RWPE2 (cell line): ENCODE measurements at regions not wholly inside any gene's neighbourhood (a gene's known extent, or its start where the extent isn't known, plus 50 kb on each side); places are given as distances from the start of the nearest gene placed in this dataset.
A peak's percentile ranks its signal among the peaks of the same experiment; 100 is the strongest.
"Not testable (repeated sequence)": the region's sequence is repeated elsewhere in the genome, so short reads cannot be mapped to it uniquely, and the experiment has no call there.

Experiments used
- ATAC-seq: fragments of 200-7000 bp; cut with Tn5 transposase; 3 replicates; pipeline ENCODE4 v1.9.1; 2021; ENCODE audit warnings: low read depth
- DNase-seq: peaks from one replicate; pipeline ENCODE4 v3.0.0-alpha.2; 2020; ENCODE audit warnings: low spot score
- H3K27ac ChIP-seq: fragments of 450-650 bp; 2 replicates; pipeline ENCODE4 v1.5.1; 2017; ENCODE audit warnings: mild to moderate bottlenecking; ENCODE audit not compliant: poor library complexity, severe bottlenecking
- H3K27me3 ChIP-seq: fragments of 250-450 bp; sonication (Bioruptor Pico); 2 replicates; pipeline ENCODE4 v1.5.1; 2021; ENCODE audit warnings: mild to moderate bottlenecking, moderate library complexity; ENCODE audit not compliant: insufficient read depth, poor library complexity, severe bottlenecking
- H3K36me3 ChIP-seq: fragments of 250-450 bp; sonication (Bioruptor Pico); 2 replicates; pipeline ENCODE4 v1.5.1; 2020; ENCODE audit warnings: low read depth, mild to moderate bottlenecking, moderate library complexity
- H3K4me1 ChIP-seq: fragments of 250-450 bp; sonication (Bioruptor Pico); 2 replicates; pipeline ENCODE4 v1.5.1; 2021; ENCODE audit warnings: mild to moderate bottlenecking, moderate library complexity; ENCODE audit not compliant: insufficient read depth, poor library complexity, severe bottlenecking
- H3K4me3 ChIP-seq: fragments of 250-450 bp; sonication (Bioruptor Pico); 2 replicates; pipeline ENCODE4 v1.5.1; 2021; ENCODE audit warnings: mild to moderate bottlenecking, moderate library complexity; ENCODE audit not compliant: severe bottlenecking
- H3K9me3 ChIP-seq: fragments of 250-450 bp; sonication (Bioruptor Pico); 2 replicates; pipeline ENCODE4 v1.5.1; 2021; ENCODE audit warnings: mild to moderate bottlenecking, moderate library complexity; ENCODE audit not compliant: severe bottlenecking
- TF ChIP-seq, protein P1 (sequence below): fragments of 450-650 bp; IDR thresholded peaks from one replicate; pipeline ENCODE4 v1.5.1; 2017; ENCODE audit warnings: mild to moderate bottlenecking, moderate library complexity; ENCODE audit not compliant: poor library complexity, severe bottlenecking

DNA sequence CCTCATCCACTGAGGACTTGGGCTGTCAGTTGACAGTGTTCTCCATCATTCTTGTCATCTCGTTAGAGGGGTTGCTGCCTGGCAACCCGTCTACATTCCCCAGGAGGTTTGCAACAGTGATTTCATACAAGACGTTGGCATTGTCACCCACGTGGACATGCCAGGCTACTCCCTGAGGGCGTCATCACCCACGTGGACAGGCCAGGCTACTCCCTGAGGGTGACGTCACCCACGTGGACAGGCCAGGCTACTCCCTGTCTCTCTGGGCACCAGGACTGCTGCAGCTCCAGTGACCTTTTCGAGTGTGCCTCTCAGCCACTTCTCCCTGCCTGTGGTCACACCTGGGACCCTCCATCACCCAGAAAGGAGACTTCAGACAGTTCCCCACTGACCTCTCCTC, 212.1 kb upstream of the NUPR2 start:
- H3K9me3 ChIP-seq, H3K27me3 ChIP-seq, H3K27ac ChIP-seq, H3K4me3 ChIP-seq, H3K36me3 ChIP-seq, H3K4me1 ChIP-seq, DNase-seq: not testable (repeated sequence)
- 0 out of 3 replicates have a peak, but pooled peaks have one; percentile 33 for ATAC-seq

- ATAC-seq = no peak
- TF ChIP-seq, protein P1, sequence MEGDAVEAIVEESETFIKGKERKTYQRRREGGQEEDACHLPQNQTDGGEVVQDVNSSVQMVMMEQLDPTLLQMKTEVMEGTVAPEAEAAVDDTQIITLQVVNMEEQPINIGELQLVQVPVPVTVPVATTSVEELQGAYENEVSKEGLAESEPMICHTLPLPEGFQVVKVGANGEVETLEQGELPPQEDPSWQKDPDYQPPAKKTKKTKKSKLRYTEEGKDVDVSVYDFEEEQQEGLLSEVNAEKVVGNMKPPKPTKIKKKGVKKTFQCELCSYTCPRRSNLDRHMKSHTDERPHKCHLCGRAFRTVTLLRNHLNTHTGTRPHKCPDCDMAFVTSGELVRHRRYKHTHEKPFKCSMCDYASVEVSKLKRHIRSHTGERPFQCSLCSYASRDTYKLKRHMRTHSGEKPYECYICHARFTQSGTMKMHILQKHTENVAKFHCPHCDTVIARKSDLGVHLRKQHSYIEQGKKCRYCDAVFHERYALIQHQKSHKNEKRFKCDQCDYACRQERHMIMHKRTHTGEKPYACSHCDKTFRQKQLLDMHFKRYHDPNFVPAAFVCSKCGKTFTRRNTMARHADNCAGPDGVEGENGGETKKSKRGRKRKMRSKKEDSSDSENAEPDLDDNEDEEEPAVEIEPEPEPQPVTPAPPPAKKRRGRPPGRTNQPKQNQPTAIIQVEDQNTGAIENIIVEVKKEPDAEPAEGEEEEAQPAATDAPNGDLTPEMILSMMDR = no peak
- Histone ChIP-seq H3K27ac (no peak overlapping the region), H3K4me1 (no peaks in the 10 kb centered on the region), H3K4me3 (no peak overlapping the region), H3K9me3 (no peaks in the 10 kb centered on the region), H3K36me3 (no peaks in the 10 kb centered on the region), H3K27me3 (no peaks in the 10 kb centered on the region)
- no peak for DNase-seq
Observed at GRCh38 chr7:56290548-56290947, 174.3 kb upstream of the NUPR2 start.

GRCh38 chr7:56287429-56288138, 171.4 kb upstream of the NUPR2 start:
- H3K4me1 ChIP-seq = no peaks in the 10 kb centered on the region
- ATAC-seq (peak; percentile 66), DNase-seq (no peak)
- no peaks in the 10 kb centered on the region for H3K27me3 ChIP-seq
- H3K36me3 ChIP-seq = no peaks in the 10 kb centered on the region
- TF ChIP-seq, protein P1 = no peak
- no peak overlapping the region for H3K27ac ChIP-seq
- no peaks in the 10 kb centered on the region for H3K9me3 ChIP-seq
- H3K4me3 ChIP-seq = peak overlapping the region; percentile 17

DNA sequence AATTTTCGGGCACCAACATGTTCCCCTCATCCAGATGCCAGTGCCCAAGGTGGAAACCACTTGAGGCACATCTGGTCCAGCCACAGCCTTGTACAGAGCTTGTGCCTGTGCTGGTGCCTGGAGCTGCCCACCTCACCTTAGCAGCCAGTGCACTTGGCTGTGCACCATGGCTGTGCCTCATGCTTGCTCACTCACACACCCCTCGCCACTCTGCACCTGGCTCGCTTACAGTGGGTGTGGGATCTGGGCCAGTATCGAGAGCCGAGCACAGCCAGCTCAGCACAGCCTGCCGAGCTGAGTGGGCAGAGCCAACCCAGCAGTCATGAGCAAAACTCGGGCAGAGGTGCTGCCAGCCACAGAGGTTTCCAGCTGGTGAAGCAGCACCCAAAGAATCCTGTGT, 139.9 kb upstream of the NUPR2 start:
- Histone ChIP-seq H3K4me1 (no peaks in the 10 kb centered on the region), H3K27ac (no peak overlapping the region), H3K4me3 (no peak overlapping the region), H3K27me3 (no peaks in the 10 kb centered on the region), H3K36me3 (no peaks in the 10 kb centered on the region), H3K9me3 (peaks cover 2% of the 10 kb centered on the region)
- DNase-seq (no peak), ATAC-seq (no peak)
- TF ChIP-seq, protein P1 = no peak

- no peaks in the 10 kb centered on the region for H3K4me1 ChIP-seq
Observed at GRCh38 chr7:56250135-56250534, 133.9 kb upstream of the NUPR2 start.

More at GRCh38 chr7:56250135-56250534, 133.9 kb upstream of the NUPR2 start:
- DNase-seq (no peak), ATAC-seq (no peak)
- H3K9me3 ChIP-seq = no peaks in the 10 kb centered on the region
- no peak overlapping the region for H3K27ac ChIP-seq
- H3K4me3 ChIP-seq = no peak overlapping the region
- TF ChIP-seq, protein P1 = no peak
- no peaks in the 10 kb centered on the region for H3K27me3 ChIP-seq
- no peaks in the 10 kb centered on the region for H3K36me3 ChIP-seq
